K562 (cell line): ENCODE measurements at regions not wholly inside any gene's neighbourhood (a gene's known extent, or its start where the extent isn't known, plus 50 kb on each side); places are given as distances from the start of the nearest gene placed in this dataset.

ENCODE experiments used
- BHLHE40 ChIP-seq: IDR thresholded peaks from 2 replicates; pipeline ENCODE4 v1.6.1; 2011; ENCODE audit warnings: low read length, improper control_type of control experiment
- CREB1 ChIP-seq, 2 experiments: sonication (generic) in 1 of 2; formaldehyde crosslinking in 1 of 2; IDR thresholded peaks; 2 replicates each; pipeline versions ENCODE4 v1.6.1 to v1.8.0; 2012 to 2022; ENCODE audit warnings: inconsistent platforms in 1 of 2, mild to moderate bottlenecking in 1 of 2, missing genetic modification reagents in 1 of 2, moderate library complexity in 1 of 2
- FOXJ3 ChIP-seq: sonication (generic); formaldehyde crosslinking; IDR thresholded peaks from 2 replicates; pipeline ENCODE4 v1.4.0; 2020; ENCODE audit warnings: mild to moderate bottlenecking, missing genetic modification reagents
- MTF1 ChIP-seq: fragments of 250-450 bp; sonication (Bioruptor Pico); IDR thresholded peaks from 2 replicates; pipeline ENCODE4 v1.9.0; 2021; ENCODE audit warnings: moderate library complexity, mild to moderate bottlenecking, inconsistent platforms, borderline replicate concordance
- POLR2A ChIP-seq: fragments of 450-650 bp; conservative IDR thresholded peaks from 2 replicates; pipeline ENCODE4 v1.6.1; 2016
- SMARCA4 ChIP-seq: fragments of 450-650 bp; IDR thresholded peaks from 2 replicates; pipeline ENCODE4 v1.6.1; 2016
- ZNF224 ChIP-seq: sonication (generic); formaldehyde crosslinking; IDR thresholded peaks from 2 replicates; pipeline ENCODE4 v1.8.0; 2022; ENCODE audit warnings: mild to moderate bottlenecking, missing genetic modification reagents
- TF ChIP-seq, protein P1 (sequence below): sonication (generic); formaldehyde crosslinking; IDR thresholded peaks from 2 replicates; pipeline ENCODE4 v1.8.1; 2023; ENCODE audit warnings: mild to moderate bottlenecking, missing genetic modification reagents
- TF ChIP-seq, protein P2 (sequence below), 2 experiments: fragments of 450-650 bp; IDR thresholded peaks; 2 replicates each; pipeline ENCODE4 v1.6.1; 2018; ENCODE audit warnings: mild to moderate bottlenecking in 2 of 2, low read depth in 1 of 2; ENCODE audit not compliant: partially characterized antibody in 2 of 2

DNA sequence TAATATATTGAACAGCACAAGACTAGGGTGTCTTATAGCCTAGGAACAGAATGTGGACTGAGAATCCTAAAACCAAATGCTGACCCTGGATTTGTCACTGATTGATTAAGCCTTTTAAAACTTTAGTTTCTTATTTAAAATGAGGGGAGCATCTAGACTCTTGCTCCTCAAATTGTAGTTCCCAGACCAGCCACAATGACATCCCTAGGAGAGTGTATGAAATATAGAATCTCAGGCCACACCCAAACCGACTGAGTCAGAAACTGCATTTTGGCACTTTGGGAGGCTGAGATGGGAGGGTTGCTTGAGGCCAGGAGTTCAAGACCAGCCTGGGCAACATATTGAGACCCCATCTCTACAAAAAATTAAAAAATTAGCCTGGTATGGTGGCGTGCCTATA, 287.8 kb upstream of the UMPS start:
- TF ChIP-seq FOXJ3 (CRISPR knock-in tag) (no peak), POLR2A (no peak), ZNF224 (CRISPR knock-in tag) (no peak), BHLHE40 (no peak), SMARCA4 (no peak), MTF1 (CRISPR knock-in tag) (no peak), CREB1 (IDR thresholded peaks at IDR 0.05) (no peak), CREB1 (CRISPR knock-in tag; IDR thresholded peaks at IDR 0.05) (no peak)
- TF ChIP-seq, protein P1, sequence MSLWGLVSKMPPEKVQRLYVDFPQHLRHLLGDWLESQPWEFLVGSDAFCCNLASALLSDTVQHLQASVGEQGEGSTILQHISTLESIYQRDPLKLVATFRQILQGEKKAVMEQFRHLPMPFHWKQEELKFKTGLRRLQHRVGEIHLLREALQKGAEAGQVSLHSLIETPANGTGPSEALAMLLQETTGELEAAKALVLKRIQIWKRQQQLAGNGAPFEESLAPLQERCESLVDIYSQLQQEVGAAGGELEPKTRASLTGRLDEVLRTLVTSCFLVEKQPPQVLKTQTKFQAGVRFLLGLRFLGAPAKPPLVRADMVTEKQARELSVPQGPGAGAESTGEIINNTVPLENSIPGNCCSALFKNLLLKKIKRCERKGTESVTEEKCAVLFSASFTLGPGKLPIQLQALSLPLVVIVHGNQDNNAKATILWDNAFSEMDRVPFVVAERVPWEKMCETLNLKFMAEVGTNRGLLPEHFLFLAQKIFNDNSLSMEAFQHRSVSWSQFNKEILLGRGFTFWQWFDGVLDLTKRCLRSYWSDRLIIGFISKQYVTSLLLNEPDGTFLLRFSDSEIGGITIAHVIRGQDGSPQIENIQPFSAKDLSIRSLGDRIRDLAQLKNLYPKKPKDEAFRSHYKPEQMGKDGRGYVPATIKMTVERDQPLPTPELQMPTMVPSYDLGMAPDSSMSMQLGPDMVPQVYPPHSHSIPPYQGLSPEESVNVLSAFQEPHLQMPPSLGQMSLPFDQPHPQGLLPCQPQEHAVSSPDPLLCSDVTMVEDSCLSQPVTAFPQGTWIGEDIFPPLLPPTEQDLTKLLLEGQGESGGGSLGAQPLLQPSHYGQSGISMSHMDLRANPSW (CRISPR knock-in tag), result no peak
- TF ChIP-seq, protein P2, sequence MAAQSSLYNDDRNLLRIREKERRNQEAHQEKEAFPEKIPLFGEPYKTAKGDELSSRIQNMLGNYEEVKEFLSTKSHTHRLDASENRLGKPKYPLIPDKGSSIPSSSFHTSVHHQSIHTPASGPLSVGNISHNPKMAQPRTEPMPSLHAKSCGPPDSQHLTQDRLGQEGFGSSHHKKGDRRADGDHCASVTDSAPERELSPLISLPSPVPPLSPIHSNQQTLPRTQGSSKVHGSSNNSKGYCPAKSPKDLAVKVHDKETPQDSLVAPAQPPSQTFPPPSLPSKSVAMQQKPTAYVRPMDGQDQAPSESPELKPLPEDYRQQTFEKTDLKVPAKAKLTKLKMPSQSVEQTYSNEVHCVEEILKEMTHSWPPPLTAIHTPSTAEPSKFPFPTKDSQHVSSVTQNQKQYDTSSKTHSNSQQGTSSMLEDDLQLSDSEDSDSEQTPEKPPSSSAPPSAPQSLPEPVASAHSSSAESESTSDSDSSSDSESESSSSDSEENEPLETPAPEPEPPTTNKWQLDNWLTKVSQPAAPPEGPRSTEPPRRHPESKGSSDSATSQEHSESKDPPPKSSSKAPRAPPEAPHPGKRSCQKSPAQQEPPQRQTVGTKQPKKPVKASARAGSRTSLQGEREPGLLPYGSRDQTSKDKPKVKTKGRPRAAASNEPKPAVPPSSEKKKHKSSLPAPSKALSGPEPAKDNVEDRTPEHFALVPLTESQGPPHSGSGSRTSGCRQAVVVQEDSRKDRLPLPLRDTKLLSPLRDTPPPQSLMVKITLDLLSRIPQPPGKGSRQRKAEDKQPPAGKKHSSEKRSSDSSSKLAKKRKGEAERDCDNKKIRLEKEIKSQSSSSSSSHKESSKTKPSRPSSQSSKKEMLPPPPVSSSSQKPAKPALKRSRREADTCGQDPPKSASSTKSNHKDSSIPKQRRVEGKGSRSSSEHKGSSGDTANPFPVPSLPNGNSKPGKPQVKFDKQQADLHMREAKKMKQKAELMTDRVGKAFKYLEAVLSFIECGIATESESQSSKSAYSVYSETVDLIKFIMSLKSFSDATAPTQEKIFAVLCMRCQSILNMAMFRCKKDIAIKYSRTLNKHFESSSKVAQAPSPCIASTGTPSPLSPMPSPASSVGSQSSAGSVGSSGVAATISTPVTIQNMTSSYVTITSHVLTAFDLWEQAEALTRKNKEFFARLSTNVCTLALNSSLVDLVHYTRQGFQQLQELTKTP (IDR thresholded peaks at IDR 0.05; ENCODE audit: low read depth in 1 of 2, partially characterized antibody in 2 of 2), result no peak
